Glutamatergic neuron (in vitro differentiated cells): ENCODE measurements at regions not wholly inside any gene's neighbourhood (a gene's known extent, or its start where the extent isn't known, plus 50 kb on each side); places are given as distances from the start of the nearest gene placed in this dataset.

Source experiments
- DNase-seq: peaks from one replicate; pipeline ENCODE4 v3.0.0; 2022
- H3K27ac Mint-ChIP-seq: one replicate; pipeline ENCODE4 v1.8.0; 2020; ENCODE audit warnings: mild to moderate bottlenecking, mixed read lengths, inconsistent platforms; ENCODE audit not compliant: unreplicated experiment
- H3K27me3 Mint-ChIP-seq: one replicate; pipeline ENCODE4 v1.8.0; 2020; ENCODE audit warnings: mild to moderate bottlenecking, moderate library complexity, mixed read lengths, inconsistent platforms; ENCODE audit not compliant: unreplicated experiment
- H3K36me3 Mint-ChIP-seq: one replicate; pipeline ENCODE4 v1.8.0; 2020; ENCODE audit warnings: mild to moderate bottlenecking, mixed read lengths, inconsistent platforms; ENCODE audit not compliant: unreplicated experiment
- H3K4me1 Mint-ChIP-seq: one replicate; pipeline ENCODE4 v1.8.0; 2020; ENCODE audit warnings: mild to moderate bottlenecking, low read depth, mixed read lengths, inconsistent platforms; ENCODE audit not compliant: unreplicated experiment
- H3K4me3 Mint-ChIP-seq: one replicate; pipeline ENCODE4 v1.8.0; 2020; ENCODE audit warnings: mild to moderate bottlenecking, mixed read lengths, inconsistent platforms; ENCODE audit not compliant: unreplicated experiment
- H3K9me3 Mint-ChIP-seq: one replicate; pipeline ENCODE4 v1.8.0; 2020; ENCODE audit warnings: mild to moderate bottlenecking, moderate library complexity, mixed read lengths, inconsistent platforms; ENCODE audit not compliant: unreplicated experiment
- TF ChIP-seq, protein P1 (sequence below): fragments of 200-600 bp; sonication (generic); IDR thresholded peaks from one replicate; pipeline ENCODE4 v1.5.0; 2021; ENCODE audit not compliant: partially characterized antibody, unreplicated experiment

DNA sequence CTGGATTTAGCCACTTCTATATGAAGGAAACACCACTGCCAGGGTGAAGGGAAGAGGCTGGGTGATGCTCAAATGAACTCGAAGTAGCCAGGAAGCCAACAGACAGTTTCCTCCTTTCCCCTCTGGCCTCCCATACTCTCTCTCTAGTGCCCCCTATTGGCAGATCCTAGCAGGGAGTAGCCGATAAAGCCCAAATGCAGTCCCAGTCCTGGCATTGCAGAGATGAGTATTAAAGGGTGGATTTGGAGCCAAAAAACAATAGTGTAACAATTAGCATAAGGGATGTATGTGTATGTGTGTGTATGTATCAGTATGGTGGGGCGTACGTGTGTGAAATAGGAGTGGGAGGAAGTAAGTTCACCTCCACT lies 213.8 kb upstream of the LDB2 start:
- H3K36me3 Mint-ChIP-seq: no peaks in the 10 kb centered on the region
- TF ChIP-seq, protein P1, sequence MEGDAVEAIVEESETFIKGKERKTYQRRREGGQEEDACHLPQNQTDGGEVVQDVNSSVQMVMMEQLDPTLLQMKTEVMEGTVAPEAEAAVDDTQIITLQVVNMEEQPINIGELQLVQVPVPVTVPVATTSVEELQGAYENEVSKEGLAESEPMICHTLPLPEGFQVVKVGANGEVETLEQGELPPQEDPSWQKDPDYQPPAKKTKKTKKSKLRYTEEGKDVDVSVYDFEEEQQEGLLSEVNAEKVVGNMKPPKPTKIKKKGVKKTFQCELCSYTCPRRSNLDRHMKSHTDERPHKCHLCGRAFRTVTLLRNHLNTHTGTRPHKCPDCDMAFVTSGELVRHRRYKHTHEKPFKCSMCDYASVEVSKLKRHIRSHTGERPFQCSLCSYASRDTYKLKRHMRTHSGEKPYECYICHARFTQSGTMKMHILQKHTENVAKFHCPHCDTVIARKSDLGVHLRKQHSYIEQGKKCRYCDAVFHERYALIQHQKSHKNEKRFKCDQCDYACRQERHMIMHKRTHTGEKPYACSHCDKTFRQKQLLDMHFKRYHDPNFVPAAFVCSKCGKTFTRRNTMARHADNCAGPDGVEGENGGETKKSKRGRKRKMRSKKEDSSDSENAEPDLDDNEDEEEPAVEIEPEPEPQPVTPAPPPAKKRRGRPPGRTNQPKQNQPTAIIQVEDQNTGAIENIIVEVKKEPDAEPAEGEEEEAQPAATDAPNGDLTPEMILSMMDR: peak; percentile 57
- H3K9me3 Mint-ChIP-seq: no peaks in the 10 kb centered on the region
- H3K27ac Mint-ChIP-seq: no peak overlapping the region
- DNase-seq: peak; percentile 36
- no peak overlapping the region for H3K4me3 Mint-ChIP-seq
- peaks cover 8% of the 10 kb centered on the region for H3K4me1 Mint-ChIP-seq
- H3K27me3 Mint-ChIP-seq: no peaks in the 10 kb centered on the region

DNA sequence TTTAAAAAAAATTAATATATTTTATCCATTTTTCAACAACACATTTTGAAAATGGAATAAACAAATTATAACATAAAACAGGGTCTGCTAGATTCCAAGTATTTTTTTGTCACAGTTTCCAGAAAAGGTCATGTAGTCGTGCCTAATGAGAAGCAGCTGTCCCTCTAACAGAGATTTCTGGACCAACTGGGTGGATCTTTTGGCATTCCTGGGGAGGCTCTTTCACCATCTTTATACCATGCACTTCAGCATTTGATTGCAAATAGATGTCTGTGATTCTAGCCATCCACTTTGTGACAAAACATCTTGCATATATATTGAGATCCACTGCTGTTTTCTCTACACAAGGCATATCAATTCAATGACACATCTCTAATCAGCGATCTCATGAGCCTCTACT lies 210.7 kb upstream of the LDB2 start:
- Mint-ChIP-seq H3K36me3 (no peaks in the 10 kb centered on the region), H3K27ac (no peak overlapping the region), H3K27me3 (no peaks in the 10 kb centered on the region), H3K4me1 (peaks cover 6% of the 10 kb centered on the region), H3K9me3 (no peaks in the 10 kb centered on the region), H3K4me3 (no peak overlapping the region)
- no peak for DNase-seq
- TF ChIP-seq, protein P1: no peak

DNA sequence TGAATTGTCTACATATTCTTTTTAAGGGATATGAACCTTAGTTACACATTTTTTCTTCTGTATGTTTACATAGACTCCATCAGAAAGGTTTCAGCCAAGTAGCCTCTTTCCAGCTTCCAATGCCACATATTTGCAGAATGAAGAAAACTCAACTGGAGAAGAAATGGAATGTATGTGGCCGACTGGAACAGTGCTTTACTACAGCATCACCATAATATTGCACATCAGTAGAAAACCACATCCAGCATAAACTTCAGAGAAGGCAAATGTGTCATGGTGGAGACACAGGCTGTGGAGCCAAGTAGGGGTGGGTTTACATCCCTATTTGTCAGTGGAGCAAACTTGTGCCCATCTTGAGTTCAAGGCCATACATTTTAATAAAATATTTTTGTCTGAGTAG lies 204.8 kb upstream of the LDB2 start:
- no peaks in the 10 kb centered on the region for H3K27me3 Mint-ChIP-seq
- H3K4me3 Mint-ChIP-seq: no peak overlapping the region
- H3K36me3 Mint-ChIP-seq: no peaks in the 10 kb centered on the region
- H3K9me3 Mint-ChIP-seq: no peaks in the 10 kb centered on the region
- H3K27ac Mint-ChIP-seq: no peak overlapping the region
- no peaks in the 10 kb centered on the region for H3K4me1 Mint-ChIP-seq
- TF ChIP-seq, protein P1: no peak
- DNase-seq: no peak

DNA sequence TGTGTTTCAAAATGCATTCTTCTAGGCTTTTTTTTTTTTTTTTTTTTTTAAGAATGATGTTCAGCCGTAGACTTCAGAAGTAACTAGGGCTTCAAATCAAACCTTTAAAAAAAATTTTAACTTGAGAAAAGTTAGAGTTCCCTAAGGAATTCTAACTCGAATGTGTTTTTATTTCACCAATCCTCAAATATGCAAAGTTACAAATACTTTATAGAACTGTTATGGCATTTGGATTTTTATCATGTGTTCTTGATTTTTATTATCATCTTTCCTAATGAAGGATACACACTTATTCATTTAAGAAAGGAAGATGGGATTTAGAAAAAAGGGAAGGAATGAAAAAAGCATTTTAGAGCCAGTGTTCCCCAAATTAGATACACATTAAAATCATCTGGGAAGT lies 200.6 kb upstream of the LDB2 start:
- TF ChIP-seq, protein P1: no peak
- H3K36me3 Mint-ChIP-seq: no peaks in the 10 kb centered on the region
- no peaks in the 10 kb centered on the region for H3K4me1 Mint-ChIP-seq
- no peak for DNase-seq
- H3K27me3 Mint-ChIP-seq: no peaks in the 10 kb centered on the region
- no peak overlapping the region for H3K4me3 Mint-ChIP-seq
- no peak overlapping the region for H3K27ac Mint-ChIP-seq
- no peaks in the 10 kb centered on the region for H3K9me3 Mint-ChIP-seq

DNA sequence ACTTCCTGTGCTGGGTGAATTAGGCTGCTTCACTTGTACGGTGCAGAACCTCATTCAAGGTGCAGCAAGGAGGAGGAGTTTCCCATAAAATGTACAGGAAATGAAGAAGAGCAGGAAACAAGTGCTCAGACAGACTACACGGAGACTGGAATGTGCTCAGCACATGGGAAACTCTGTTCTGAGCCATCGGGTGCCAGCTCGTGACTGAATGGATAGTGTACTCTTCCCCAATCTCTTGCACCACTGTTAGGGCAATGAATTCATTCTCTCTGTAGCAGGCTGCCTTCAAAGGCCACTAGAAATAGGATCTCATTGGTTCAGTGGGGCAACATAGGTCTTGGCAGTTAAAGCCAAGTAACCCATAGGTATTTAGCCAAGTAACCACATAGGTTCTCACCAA lies 200.0 kb upstream of the LDB2 start:
- Mint-ChIP-seq H3K27ac (no peak overlapping the region), H3K36me3 (no peaks in the 10 kb centered on the region), H3K4me3 (no peak overlapping the region), H3K4me1 (no peaks in the 10 kb centered on the region), H3K9me3 (no peaks in the 10 kb centered on the region), H3K27me3 (no peaks in the 10 kb centered on the region)
- no peak for DNase-seq
- TF ChIP-seq, protein P1: no peak
